ENCODE measurements at regions not wholly inside any gene's neighbourhood (a gene's known extent, or its start where the extent isn't known, plus 50 kb on each side); places are given as distances from the start of the nearest gene placed in this dataset.

GRCh38 chr13:97749174-97749573 is 204.3 kb upstream of the IPO5 start:
- H4K20me1 ChIP-seq (replicated peaks; ENCODE audit: control insufficient read depth, insufficient read depth, low read length): no peaks in the 10 kb centered on the region
- no peak overlapping the region for H2AFZ ChIP-seq (ENCODE audit: low read depth, low read length)
- TF ChIP-seq RAD21 (CRISPR knock-in tag; conservative IDR thresholded peaks at IDR 0.05 in 1 of 2, IDR thresholded peaks at IDR 0.05 in 1 of 2) (peak; percentile 45 to 51), FOSL1 (tag; conservative IDR thresholded peaks at IDR 0.05) (0 out of 2 replicates have a peak, but pooled peaks have one; percentile 18), CC2D1A (IDR thresholded peaks at IDR 0.05) (no peak), THRAP3 (IDR thresholded peaks at IDR 0.05; ENCODE audit: borderline replicate concordance) (no peak)
- TF ChIP-seq, protein P1, sequence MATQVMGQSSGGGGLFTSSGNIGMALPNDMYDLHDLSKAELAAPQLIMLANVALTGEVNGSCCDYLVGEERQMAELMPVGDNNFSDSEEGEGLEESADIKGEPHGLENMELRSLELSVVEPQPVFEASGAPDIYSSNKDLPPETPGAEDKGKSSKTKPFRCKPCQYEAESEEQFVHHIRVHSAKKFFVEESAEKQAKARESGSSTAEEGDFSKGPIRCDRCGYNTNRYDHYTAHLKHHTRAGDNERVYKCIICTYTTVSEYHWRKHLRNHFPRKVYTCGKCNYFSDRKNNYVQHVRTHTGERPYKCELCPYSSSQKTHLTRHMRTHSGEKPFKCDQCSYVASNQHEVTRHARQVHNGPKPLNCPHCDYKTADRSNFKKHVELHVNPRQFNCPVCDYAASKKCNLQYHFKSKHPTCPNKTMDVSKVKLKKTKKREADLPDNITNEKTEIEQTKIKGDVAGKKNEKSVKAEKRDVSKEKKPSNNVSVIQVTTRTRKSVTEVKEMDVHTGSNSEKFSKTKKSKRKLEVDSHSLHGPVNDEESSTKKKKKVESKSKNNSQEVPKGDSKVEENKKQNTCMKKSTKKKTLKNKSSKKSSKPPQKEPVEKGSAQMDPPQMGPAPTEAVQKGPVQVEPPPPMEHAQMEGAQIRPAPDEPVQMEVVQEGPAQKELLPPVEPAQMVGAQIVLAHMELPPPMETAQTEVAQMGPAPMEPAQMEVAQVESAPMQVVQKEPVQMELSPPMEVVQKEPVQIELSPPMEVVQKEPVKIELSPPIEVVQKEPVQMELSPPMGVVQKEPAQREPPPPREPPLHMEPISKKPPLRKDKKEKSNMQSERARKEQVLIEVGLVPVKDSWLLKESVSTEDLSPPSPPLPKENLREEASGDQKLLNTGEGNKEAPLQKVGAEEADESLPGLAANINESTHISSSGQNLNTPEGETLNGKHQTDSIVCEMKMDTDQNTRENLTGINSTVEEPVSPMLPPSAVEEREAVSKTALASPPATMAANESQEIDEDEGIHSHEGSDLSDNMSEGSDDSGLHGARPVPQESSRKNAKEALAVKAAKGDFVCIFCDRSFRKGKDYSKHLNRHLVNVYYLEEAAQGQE (IDR thresholded peaks at IDR 0.05; ENCODE audit: borderline replicate concordance): peak; percentile 17; the same call in 1 of the 2 replicates
- TF ChIP-seq, protein P1 (CRISPR knock-in tag; IDR thresholded peaks at IDR 0.05; ENCODE audit: low read depth): no peak
- TF ChIP-seq, protein P2, sequence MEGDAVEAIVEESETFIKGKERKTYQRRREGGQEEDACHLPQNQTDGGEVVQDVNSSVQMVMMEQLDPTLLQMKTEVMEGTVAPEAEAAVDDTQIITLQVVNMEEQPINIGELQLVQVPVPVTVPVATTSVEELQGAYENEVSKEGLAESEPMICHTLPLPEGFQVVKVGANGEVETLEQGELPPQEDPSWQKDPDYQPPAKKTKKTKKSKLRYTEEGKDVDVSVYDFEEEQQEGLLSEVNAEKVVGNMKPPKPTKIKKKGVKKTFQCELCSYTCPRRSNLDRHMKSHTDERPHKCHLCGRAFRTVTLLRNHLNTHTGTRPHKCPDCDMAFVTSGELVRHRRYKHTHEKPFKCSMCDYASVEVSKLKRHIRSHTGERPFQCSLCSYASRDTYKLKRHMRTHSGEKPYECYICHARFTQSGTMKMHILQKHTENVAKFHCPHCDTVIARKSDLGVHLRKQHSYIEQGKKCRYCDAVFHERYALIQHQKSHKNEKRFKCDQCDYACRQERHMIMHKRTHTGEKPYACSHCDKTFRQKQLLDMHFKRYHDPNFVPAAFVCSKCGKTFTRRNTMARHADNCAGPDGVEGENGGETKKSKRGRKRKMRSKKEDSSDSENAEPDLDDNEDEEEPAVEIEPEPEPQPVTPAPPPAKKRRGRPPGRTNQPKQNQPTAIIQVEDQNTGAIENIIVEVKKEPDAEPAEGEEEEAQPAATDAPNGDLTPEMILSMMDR (IDR thresholded peaks at IDR 0.05 in 2 of 3, conservative IDR thresholded peaks at IDR 0.05 in 1 of 3; ENCODE audit: insufficient read depth in 2 of 3, low read depth in 1 of 3, low read length in 3 of 3): peak in 1 of 3 experiments; percentile 33; a peak in 2 of 6 replicates
- BruUV-seq (replicated peaks): no TSS peak
- POLR2A ChIA-PET: no interaction called here
- H3K9ac ChIP-seq (ENCODE audit: insufficient read depth in 1 of 2, low read depth in 2 of 2, low read length in 2 of 2): no peak overlapping the region
- in situ Hi-C loops (cut with MboI) (no loop called here), intact Hi-C loops (cut with micrococcal nuclease) (no loop called here)
- ATAC-seq (peak; percentile 47; the same call in 2 of the 3 replicates), DNase-seq (ENCODE audit: extremely low read depth in 1 of 4, low spot score in 3 of 4) (peak in 1 of 4 experiments; percentile 11), FAIRE-seq (no peak)
- 0% methylated on average over 5 of the region's 5 CpGs for WGBS (ENCODE audit: insufficient coverage, low coverage, missing lambda C conversion rate)
- H3K4me3 ChIP-seq: no peak overlapping the region
- no peak overlapping the region for H3K27ac ChIP-seq (ENCODE audit: extremely low read depth, low read depth, low read length)
- no peaks in the 10 kb centered on the region for H3K4me1 ChIP-seq (replicated peaks in 1 of 2; ENCODE audit: control insufficient read depth in 2 of 2, insufficient read depth in 2 of 2, low read length in 2 of 2)
- H3K36me3 ChIP-seq (ENCODE audit: control insufficient read depth, insufficient read depth, low read length): no peaks in the 10 kb centered on the region
- CTCF ChIA-PET (ENCODE audit: low intra/inter-chr PET ratio): no interaction called here
- H3K4me2 ChIP-seq (ENCODE audit: insufficient read depth, low read length): no peak overlapping the region
- H3K27me3 ChIP-seq (ENCODE audit: control insufficient read depth in 2 of 2, insufficient read depth in 2 of 2, low read length in 2 of 2): no peaks in the 10 kb centered on the region
- H3K79me2 ChIP-seq (ENCODE audit: control insufficient read depth, insufficient read depth, low read length): no peaks in the 10 kb centered on the region
- no peaks in the 10 kb centered on the region for H3K9me3 ChIP-seq (replicated peaks; ENCODE audit: control insufficient read depth, insufficient read depth, low read depth, low read length)
- H3K9me1 ChIP-seq (ENCODE audit: control insufficient read depth, insufficient read depth, low read length): no peaks in the 10 kb centered on the region

Data from K562 (cell line).